GM12874 (cell line): ENCODE measurements at regions not wholly inside any gene's neighbourhood (a gene's known extent, or its start where the extent isn't known, plus 50 kb on each side); places are given as distances from the start of the nearest gene placed in this dataset.

Experiments
- CTCF ChIP-seq: IDR thresholded peaks from 2 replicates; pipeline ENCODE4 v1.5.1; 2011; ENCODE audit warnings: low read depth, mild to moderate bottlenecking, control low read depth, low read length, moderate library complexity; ENCODE audit not compliant: insufficient read depth

- no peak for TF ChIP-seq CTCF
These were observed 173.3 kb downstream of the SPATA31D1 start for GRCh38 chr9:82161876-82162275.

DNA sequence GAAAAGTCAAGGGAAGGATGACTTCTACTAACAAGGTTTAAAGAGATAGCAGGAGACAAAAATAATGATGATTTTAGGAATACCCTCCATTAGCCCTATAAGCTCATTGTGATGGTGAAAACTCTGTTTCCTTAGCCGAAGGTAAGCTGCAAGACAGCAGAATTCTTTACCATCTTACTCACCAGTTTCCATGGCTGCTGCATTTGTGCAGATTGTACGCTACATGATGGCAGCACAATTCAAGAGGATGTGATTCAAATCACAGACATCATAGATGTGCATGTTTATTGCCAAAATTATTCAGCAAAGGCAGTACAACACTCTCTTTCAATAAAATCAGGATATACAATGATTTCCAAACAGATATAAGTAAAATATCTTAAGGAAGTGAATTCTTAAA, 175.6 kb downstream of the SPATA31D1 start:
- TF ChIP-seq CTCF: no peak

GRCh38 chr9:82167296-82167695, 178.7 kb downstream of the SPATA31D1 start:
- TF ChIP-seq CTCF: no peak

DNA sequence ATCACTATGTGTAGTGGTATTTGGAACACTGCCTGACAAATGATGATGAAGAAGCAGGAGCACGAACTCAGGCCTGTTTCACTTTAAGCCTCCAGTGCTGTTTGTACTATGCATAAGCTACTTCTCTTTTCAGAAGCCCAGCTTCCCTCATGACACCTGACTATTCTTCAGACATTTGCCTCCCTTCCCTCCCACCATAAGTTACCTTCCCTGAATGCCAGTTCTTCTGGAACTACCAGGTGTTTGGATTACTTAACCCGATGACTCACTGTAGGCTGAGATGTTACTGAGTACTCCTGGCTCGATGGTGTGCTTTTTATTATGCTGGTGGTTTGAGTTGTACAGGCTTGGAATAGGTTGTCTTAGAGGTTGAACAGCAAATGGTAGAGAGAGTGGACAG, 180.0 kb downstream of the SPATA31D1 start:
- no peak for TF ChIP-seq CTCF

- TF ChIP-seq CTCF: no peak
These were observed 182.3 kb downstream of the SPATA31D1 start for GRCh38 chr9:82170866-82171265.

DNA sequence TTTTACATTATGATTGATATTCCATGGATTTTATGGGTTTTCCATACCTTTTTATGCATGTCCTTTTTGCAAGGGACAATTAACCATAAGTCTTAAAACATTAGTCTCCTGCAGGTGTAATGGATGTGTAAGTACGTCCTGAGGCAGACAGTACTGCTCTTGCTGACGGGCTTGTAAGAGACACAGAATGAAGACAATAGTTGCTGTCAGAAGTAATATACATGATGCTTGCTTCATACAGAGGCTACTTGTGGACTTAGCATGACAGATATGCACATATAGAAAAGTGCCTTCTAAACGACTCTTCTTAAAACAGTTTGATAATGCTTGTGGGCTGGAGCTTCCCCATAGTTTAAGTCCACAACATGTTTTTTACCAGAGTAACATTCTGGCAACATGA, 182.7 kb downstream of the SPATA31D1 start:
- no peak for TF ChIP-seq CTCF

- no peak for TF ChIP-seq CTCF
These were observed 192.1 kb downstream of the SPATA31D1 start for GRCh38 chr9:82180711-82181110.

DNA sequence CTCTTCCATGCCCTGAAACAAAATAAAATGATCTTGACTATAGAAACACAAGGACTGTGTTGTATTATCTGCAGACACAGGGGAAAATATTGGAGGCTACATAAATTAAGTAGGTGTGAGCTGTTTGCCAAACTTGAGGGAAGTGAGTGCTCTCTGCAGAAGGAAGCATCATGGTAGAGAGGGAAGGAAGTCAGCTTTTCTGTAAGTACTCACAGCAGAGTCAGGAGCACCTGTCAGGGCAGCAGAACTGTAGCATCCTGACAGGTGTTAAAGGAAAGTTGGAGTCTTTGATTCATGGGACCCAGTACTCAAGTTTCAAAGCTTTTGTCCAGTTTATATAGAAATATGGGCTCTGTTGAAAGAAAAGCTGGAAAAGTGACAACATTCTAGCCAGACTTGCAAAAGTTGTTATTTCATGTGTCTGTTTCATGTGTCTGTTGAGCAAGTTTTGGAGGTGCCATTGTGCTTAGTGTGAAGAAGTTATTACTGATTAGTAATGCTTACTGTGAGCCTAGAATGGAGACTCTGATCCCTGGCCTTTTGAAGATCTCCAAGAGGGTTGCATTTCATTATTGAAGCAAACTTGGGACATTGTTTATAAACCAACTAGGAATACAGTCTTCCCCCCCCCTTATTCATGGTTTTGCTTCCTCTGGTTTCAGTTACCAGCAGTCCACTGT, 194.7 kb downstream of the SPATA31D1 start:
- no peak for TF ChIP-seq CTCF
